ENCODE measurements at regions not wholly inside any gene's neighbourhood (a gene's known extent, or its start where the extent isn't known, plus 50 kb on each side); places are given as distances from the start of the nearest gene placed in this dataset.

- DNase-seq (ENCODE audit: low read depth), result no peak
- no peak overlapping the region for H3K4me3 ChIP-seq (ENCODE audit: low read depth, low read length)
- TF ChIP-seq, protein P1, sequence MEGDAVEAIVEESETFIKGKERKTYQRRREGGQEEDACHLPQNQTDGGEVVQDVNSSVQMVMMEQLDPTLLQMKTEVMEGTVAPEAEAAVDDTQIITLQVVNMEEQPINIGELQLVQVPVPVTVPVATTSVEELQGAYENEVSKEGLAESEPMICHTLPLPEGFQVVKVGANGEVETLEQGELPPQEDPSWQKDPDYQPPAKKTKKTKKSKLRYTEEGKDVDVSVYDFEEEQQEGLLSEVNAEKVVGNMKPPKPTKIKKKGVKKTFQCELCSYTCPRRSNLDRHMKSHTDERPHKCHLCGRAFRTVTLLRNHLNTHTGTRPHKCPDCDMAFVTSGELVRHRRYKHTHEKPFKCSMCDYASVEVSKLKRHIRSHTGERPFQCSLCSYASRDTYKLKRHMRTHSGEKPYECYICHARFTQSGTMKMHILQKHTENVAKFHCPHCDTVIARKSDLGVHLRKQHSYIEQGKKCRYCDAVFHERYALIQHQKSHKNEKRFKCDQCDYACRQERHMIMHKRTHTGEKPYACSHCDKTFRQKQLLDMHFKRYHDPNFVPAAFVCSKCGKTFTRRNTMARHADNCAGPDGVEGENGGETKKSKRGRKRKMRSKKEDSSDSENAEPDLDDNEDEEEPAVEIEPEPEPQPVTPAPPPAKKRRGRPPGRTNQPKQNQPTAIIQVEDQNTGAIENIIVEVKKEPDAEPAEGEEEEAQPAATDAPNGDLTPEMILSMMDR (IDR thresholded peaks at IDR 0.05; ENCODE audit: low read depth, low read length), result no peak
- TF ChIP-seq MAX (IDR thresholded peaks at IDR 0.05; ENCODE audit: low read depth, low read length), result no peak
Measured at GRCh38 chr13:106748785-106749184, 180.8 kb upstream of the ARGLU1 start.

DNA sequence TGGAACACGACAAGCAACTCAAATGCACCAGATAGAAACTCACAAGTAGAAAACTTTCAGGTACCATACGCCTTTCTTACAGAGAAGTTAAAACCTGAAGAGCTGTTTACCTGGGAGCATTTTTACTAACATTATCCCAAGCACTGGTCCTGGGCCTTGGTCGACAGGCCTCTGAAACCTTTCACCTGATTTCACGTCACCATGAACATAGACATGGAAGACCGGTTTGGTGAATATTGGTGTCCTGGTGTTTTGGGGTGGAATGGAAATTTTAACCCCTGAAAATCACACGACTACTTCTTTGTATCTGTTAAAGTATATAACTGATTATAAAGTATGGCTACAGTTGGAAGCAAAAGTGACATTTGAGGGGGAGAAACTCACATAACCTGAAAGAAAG is 176.6 kb upstream of the ARGLU1 start:
- no peak for TF ChIP-seq POLR2A (IDR thresholded peaks at IDR 0.05; ENCODE audit: extremely low read depth, insufficient read length)
- no peak for TF ChIP-seq MAX (IDR thresholded peaks at IDR 0.05; ENCODE audit: low read depth, low read length)
- TF ChIP-seq MYC (IDR thresholded peaks at IDR 0.05; ENCODE audit: low read depth, low read length), result no peak
- TF ChIP-seq, protein P1 (IDR thresholded peaks at IDR 0.05; ENCODE audit: low read depth, low read length), result no peak
- H3K4me3 ChIP-seq (ENCODE audit: low read depth, low read length), result no peak overlapping the region
- no peak for DNase-seq (ENCODE audit: low read depth)

DNA sequence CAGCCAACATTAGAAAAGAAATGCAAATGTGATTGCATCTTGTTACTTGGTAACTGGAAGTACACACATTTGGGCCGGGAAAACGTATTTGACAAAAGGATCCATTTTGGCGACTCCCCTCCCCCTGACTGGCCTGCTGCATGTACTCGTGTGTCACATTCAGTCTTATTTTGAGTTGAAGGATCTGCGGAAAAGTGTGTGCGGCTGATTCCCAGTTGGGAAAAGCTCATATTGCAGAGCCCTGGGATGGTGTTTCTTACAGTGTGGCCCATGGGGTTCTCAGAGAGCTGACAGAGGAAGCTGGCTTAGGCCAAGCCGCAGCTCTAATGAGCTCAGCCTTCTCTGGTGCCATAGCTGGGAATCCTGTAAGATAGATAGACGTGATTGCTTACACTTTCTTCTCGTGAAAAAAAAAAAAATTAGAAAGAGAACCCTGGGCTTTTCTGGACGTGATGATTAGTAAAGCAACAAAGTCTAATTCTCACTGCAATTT is 170.3 kb upstream of the ARGLU1 start:
- TF ChIP-seq, protein P1 (IDR thresholded peaks at IDR 0.05; ENCODE audit: low read depth, low read length), result no peak
- no peak overlapping the region for H3K4me3 ChIP-seq (ENCODE audit: low read depth, low read length)
- no peak for DNase-seq (ENCODE audit: low read depth)

GRCh38 chr13:106736941-106737340 is 169.0 kb upstream of the ARGLU1 start:
- TF ChIP-seq, protein P1 (IDR thresholded peaks at IDR 0.05; ENCODE audit: low read depth, low read length), result no peak
- TF ChIP-seq POLR2A (IDR thresholded peaks at IDR 0.05; ENCODE audit: extremely low read depth, insufficient read length) (no peak), MYC (IDR thresholded peaks at IDR 0.05; ENCODE audit: low read depth, low read length) (no peak), MAX (IDR thresholded peaks at IDR 0.05; ENCODE audit: low read depth, low read length) (no peak)
- no peak overlapping the region for H3K4me3 ChIP-seq (ENCODE audit: low read depth, low read length)
- no peak for DNase-seq (ENCODE audit: low read depth)

DNA sequence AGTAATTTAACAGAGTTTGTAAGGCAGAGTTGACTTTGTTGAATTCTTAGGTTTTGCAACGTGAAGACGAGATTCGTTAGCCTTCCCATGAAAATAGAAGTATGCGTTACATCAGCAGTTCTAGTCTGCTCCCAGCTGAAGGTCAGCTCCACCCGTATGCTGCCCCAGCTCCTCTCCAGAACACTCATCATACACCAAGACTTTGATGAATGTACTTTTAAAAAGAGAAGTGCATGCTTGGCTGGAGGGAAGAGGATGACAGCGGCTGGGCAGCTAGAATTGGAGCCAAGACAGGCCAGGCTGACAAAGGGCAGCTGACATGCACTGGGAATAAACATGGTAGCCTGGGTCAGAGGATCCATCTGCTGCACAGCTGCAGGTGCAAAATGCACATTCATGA is 166.3 kb upstream of the ARGLU1 start:
- DNase-seq (ENCODE audit: low read depth), result no peak
- no peak overlapping the region for H3K4me3 ChIP-seq (ENCODE audit: low read depth, low read length)
- no peak for TF ChIP-seq MYC (IDR thresholded peaks at IDR 0.05; ENCODE audit: low read depth, low read length)
- TF ChIP-seq, protein P1 (IDR thresholded peaks at IDR 0.05; ENCODE audit: low read depth, low read length), result no peak
- no peak for TF ChIP-seq POLR2A (IDR thresholded peaks at IDR 0.05; ENCODE audit: extremely low read depth, insufficient read length)
- no peak for TF ChIP-seq MAX (IDR thresholded peaks at IDR 0.05; ENCODE audit: low read depth, low read length)

GRCh38 chr13:106723036-106723435 is 155.1 kb upstream of the ARGLU1 start:
- H3K4me3 ChIP-seq (ENCODE audit: low read depth, low read length), result no peak overlapping the region
- DNase-seq (ENCODE audit: low read depth), result no peak
- TF ChIP-seq, protein P1 (IDR thresholded peaks at IDR 0.05; ENCODE audit: low read depth, low read length), result no peak
- no peak for TF ChIP-seq POLR2A (IDR thresholded peaks at IDR 0.05; ENCODE audit: extremely low read depth, insufficient read length)

Data from NB4 (cell line).